ENCODE measurements at regions not wholly inside any gene's neighbourhood (a gene's known extent, or its start where the extent isn't known, plus 50 kb on each side); places are given as distances from the start of the nearest gene placed in this dataset.

DNA sequence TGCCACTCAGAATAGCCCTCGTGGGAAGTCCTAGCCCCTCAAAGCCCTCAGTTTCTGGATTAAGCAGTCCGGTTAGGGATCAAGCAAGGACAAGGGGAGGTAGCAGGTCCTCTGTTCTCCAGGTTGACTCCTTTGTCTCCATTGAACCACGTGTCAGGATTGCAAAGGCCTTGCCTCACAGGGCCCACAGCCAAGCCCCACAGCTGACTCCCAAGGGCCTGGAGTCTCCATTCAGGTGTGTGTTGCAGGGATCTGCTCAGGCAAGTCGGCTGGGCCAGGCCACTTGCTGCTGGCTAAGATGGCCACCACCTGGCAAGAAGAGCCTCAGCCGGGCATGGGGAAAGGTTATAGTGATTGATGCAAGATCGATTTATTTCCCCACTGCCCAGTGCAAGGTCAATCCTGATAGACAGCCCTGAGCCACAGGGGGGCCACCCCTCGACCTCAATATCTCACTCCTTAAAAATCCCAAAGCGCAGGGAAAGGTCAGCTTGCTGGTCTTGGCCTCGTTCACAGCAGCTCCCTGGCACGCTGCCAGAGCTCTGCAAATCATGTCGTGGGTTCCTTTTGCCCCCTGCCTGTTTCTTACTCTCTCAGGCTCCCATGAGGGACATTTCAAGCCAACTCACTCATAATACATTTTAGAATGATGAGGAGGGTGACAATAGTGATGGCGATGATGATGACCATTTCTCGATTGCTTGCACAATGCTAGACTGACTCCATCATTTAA is 75.9 kb downstream of the EDN3 start:
- no peak for DNase-seq

- DNase-seq = no peak
Measured at GRCh38 chr20:59376998-59377397, 76.6 kb downstream of the EDN3 start.

GRCh38 chr20:59377842-59378241 is 77.4 kb downstream of the EDN3 start:
- DNase-seq = no peak

GRCh38 chr20:59378396-59378795 is 78.0 kb downstream of the EDN3 start:
- DNase-seq = no peak

DNA sequence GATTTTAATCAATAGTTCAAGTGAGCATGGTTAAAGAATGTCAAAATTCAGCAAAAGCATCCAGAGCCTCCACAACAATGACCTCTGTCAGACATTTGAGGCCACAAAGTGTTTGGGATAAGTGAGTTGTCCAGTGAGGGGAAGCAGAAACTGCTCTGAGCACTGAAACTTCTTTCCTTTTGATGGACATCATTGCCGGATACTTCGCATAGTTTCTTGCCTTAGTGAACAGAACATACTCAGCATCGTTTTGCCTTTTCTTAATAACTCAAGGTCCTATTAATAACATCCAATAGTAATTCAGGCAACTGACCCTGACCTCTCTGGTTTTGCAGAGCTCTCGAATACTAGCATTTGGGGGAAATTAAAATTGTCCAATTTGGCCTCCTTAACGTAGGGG is 78.6 kb downstream of the EDN3 start:
- no peak for DNase-seq

DNA sequence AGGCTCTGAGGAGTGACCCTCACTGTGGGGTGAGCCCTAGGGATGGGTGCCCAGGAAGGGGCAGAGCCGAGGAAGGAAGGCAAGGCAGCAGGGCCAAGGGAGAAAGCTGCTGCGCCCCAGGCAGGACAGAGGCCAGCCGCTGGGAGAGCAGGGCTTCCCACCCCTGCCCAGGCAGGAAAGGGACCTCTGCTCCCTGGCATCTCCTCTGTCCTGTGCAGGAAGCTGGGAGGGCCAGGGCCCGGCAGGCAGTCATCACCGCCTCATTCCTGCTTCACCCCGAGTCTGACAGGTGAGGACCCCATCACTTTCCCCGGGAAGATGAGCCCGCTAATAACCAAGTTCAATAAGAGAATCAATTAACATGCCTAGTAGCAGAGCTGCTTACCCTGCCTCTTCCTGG is 81.3 kb downstream of the EDN3 start:
- no peak for DNase-seq

DNA sequence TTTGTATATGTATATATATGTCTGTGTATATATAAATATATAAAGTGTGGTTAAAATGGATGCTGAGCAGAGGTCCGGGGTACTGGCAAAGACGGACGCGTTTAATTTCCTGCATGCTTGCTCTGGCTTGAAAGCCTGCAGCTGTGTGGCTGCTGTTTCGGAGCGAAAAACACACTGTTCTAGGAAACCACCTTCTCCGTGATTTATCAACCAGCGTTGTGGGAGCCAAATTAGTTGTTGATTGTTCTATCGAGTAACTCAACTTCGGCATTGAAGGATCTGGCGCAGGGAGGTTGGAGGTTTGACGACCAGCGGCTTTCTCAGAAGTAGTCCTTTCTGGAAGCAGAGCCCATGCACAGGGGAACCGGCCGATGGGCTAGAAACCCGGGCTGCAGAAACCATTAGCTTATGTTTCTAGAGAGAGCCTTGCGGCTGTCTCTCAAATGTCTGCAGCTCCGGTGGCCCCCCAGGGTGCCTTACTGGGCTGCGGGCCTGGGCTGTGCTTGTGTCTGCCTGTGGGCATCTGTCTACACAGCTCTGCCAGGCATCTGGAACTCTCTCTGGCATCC is 81.8 kb downstream of the EDN3 start:
- DNase-seq = no peak

GRCh38 chr20:59382907-59383306 is 82.5 kb downstream of the EDN3 start:
- no peak for DNase-seq

GRCh38 chr20:59385038-59385437 is 84.6 kb downstream of the EDN3 start:
- DNase-seq = no peak

- DNase-seq = no peak
Measured at GRCh38 chr20:59385480-59385879, 85.1 kb downstream of the EDN3 start.

DNA sequence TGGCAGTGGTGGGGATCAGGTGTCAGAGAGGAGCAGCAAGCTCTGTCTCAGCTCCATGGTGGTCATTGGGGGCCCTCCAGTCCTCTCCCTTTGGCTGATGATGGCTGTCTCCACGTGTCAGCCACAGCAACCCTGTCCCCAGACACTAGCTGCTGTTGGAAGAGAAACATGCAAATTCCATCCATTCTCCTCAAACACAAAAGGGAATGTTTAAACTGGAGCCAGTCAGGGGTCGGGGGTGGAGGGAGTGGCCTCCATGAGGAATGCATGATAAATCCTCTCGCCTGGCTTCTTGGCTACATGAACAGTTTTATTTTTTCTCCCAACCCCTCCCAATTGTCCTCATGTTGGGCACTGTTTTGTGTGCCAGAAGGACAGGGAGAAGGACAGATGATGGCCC is 86.4 kb downstream of the EDN3 start:
- DNase-seq = no peak

- DNase-seq = no peak
Measured at GRCh38 chr20:59387891-59388290, 87.5 kb downstream of the EDN3 start.

GRCh38 chr20:59388402-59388801 is 88.0 kb downstream of the EDN3 start:
- no peak for DNase-seq

- no peak for DNase-seq
Measured at GRCh38 chr20:59390437-59390836, 90.0 kb downstream of the EDN3 start.

- DNase-seq = no peak
Measured at GRCh38 chr20:59391975-59392374, 91.6 kb downstream of the EDN3 start.

DNA sequence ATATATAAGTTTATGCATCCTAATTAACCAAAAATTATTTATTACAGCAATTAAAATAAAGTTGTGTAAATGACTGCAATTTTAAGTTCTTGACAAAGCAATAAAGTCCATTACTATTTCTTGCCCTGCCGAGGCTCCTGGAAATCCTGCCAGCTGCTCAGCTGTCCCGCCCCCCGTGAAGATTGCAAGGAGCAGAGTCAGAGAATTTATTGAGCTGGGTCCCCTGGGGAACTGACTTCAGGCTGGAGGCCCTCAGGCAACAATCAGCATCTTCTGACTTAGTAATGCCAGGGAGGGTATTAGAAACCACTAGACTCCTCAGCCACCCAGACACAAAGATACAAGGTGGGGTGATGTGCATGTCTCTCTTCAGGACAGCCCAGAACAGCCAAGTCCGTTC is 92.3 kb downstream of the EDN3 start:
- no peak for DNase-seq

- no peak for DNase-seq
Measured at GRCh38 chr20:59393142-59393541, 92.7 kb downstream of the EDN3 start.

GRCh38 chr20:59395729-59396128 is 95.3 kb downstream of the EDN3 start:
- DNase-seq = no peak

DNA sequence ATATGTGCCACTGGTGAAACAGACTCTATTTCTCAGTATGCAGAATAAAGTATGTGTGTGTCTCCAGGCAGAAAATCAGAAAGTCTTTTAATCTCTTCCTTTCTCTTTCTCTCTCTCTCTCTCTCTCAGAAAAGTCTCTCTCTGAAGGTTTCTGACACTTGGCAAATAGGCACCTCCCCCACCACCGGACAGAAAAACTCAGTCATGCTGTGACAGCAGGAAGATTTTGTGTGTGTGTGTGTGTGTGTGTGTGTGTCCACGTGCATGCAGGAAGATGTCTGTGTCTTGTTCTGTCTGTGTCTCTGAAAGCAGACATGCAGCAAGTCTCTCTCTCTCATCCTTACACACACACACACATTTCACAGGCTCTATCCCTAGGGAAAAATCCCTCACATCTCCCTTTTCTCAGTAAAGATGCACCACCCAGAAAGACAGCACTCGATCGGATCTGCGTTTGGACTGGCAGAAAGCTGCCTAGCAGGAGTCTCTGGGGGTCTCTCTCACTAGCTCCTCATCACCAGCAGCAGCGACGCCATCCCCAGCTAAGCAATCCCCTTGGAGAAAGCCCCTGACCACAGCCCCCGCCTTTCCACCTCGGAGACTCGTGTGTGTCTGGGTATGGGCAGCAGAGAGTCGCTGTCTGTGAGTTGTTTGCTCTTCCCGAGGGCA is 98.3 kb downstream of the EDN3 start:
- no peak for DNase-seq

DNA sequence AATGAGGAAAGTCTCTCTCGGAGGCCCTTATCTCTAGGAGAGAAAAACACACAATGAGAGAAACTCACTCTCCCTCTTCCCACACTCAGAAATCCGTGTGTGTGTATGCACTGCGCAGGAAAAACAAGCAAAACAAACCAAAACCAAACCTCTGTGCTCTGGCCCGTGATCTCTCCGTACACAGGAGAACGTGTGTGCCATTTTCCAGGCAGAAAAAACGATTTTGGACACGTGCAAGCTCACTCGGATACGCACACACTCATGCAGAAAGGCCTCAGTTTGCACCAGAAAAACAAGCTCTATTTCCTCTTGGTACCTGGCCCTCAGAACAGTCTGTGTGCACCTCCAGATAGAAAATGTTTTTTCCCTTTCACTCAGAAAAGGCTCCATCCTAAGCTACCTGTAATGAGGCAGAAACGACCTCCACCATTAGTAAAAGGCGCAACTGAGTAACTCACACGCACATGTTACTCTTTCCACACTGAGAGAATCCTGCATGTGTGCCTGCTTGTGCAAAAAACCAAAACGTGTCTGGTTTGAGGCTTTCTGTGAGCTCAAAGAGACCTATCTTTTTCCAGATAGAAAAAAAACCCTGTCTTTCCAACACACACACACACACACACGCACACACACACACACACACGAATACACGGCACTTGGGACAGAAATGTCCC is 99.2 kb downstream of the EDN3 start:
- no peak for DNase-seq

DNA sequence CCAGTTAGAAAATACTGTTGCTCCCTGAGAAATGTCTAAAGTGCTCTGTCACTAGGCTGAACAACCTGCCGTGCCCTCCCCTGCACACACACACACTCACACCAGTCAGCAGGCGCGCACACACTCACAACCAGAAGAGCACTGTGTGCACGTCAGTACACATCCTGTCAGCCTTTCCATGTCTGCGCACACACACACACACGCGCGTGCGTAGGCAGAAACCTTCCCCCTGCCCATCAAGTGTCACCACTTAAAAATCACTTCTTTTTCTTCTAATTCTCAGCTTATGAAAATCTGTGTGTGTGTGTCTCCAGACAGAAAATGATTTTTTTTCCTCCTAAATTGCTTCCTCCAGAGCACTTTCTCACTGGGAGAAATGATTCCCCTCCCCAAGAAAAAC is 100.3 kb downstream of the EDN3 start:
- DNase-seq = no peak

DNA sequence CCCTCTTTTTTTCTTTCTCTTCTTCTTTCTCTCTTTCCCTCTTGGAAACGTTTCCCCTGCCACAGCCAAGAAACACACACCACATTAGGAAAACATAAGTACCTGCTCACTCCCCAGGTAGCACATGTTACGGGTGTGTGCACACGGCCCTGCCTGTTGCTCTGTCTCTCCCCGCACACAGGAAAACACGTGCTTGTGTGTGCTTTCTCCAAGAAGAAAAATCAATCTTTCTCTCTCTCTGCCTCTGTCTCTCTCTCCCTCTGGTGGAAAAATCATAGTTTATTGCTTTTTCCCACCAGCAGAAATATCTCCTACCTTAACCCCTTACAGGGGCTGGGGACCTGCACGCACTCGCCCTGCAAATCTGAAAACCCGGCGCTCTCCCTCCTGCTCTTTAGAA is 102.3 kb downstream of the EDN3 start:
- DNase-seq = peak; percentile 21

GRCh38 chr20:59403261-59403961 is 103.0 kb downstream of the EDN3 start:
- DNase-seq = no peak

All from NCI-H187 treated with DMSO at 0.1 percent for 48 hours (cell line).